Aorta (tissue), 5 donors: ENCODE measurements at regions not wholly inside any gene's neighbourhood (a gene's known extent, or its start where the extent isn't known, plus 50 kb on each side); places are given as distances from the start of the nearest gene placed in this dataset.
A peak's percentile ranks its signal among the peaks of the same experiment; 100 is the strongest.

Experiments
- ATAC-seq: fragments of 200-7000 bp; cut with Tn5 transposase; one replicate; pipeline ENCODE4 v1.9.1; 2022; ENCODE audit warnings: moderate library complexity; ENCODE audit not compliant: low FRiP score
- DNase-seq, 2 donors: peaks; one replicate each; pipeline ENCODE4 v3.0.0-alpha.2; 2020
- H3K27ac ChIP-seq, 2 donors: one replicate each; pipeline ENCODE4 v1.5.1; 2013; ENCODE audit warnings: low read length in 2 of 2, mild to moderate bottlenecking in 2 of 2, moderate library complexity in 2 of 2, control low read depth in 1 of 2, inconsistent platforms in 1 of 2, low read depth in 1 of 2
- H3K27me3 ChIP-seq, 2 donors: one replicate each; pipeline ENCODE4 v1.6.1; 2013; ENCODE audit warnings: control low read depth in 1 of 2, low read length in 1 of 2, mild to moderate bottlenecking in 1 of 2, moderate library complexity in 1 of 2; ENCODE audit not compliant: insufficient read depth in 2 of 2, control insufficient read depth in 1 of 2
- H3K36me3 ChIP-seq, 2 donors: one replicate each; pipeline ENCODE4 v1.6.1; 2013; ENCODE audit warnings: control low read depth in 1 of 2, low read length in 1 of 2, mild to moderate bottlenecking in 1 of 2; ENCODE audit not compliant: insufficient read depth in 2 of 2, control insufficient read depth in 1 of 2
- H3K4me1 ChIP-seq, 2 donors: one replicate each; pipeline ENCODE4 v1.6.1; 2013; ENCODE audit warnings: low read length in 2 of 2, control low read depth in 1 of 2, mild to moderate bottlenecking in 1 of 2, moderate library complexity in 1 of 2; ENCODE audit not compliant: insufficient read depth in 2 of 2, control insufficient read depth in 1 of 2
- H3K4me3 ChIP-seq, 2 donors: one replicate each; pipeline ENCODE4 v1.5.1; 2013; ENCODE audit warnings: low read length in 2 of 2, control low read depth in 1 of 2, mild to moderate bottlenecking in 1 of 2
- H3K9me3 ChIP-seq: one replicate; pipeline ENCODE4 v1.6.1; 2013; ENCODE audit warnings: mild to moderate bottlenecking, low read length; ENCODE audit not compliant: control insufficient read depth
- WGBS, 2 donors: extraction: QIAGEN DNeasy Blood & Tissue Kit; methylation state at CpG; one replicate each; pipeline ENCODE4 v1.1.7; 2013; 5-methylcytosine and 5-hydroxymethylcytosine counted together
- intact Hi-C, 2 donors: fragments of 100-400 bp; cut with DNase I; formaldehyde crosslinking; loops; one replicate each; pipeline versions ENCODE4 v1.14.2 to v1.15.0; 2022
- donor health status: healthy with polysubstance abuse.
- donor health status: Bipolar disorder and iron deficiency.
- donor health status: DM: no; HTN: no; CAD: no.
- donor health status: DM: no; HTN: no; CAD: no.
- donor health status: DM: yes; HTN: yes; CAD: no.

DNA sequence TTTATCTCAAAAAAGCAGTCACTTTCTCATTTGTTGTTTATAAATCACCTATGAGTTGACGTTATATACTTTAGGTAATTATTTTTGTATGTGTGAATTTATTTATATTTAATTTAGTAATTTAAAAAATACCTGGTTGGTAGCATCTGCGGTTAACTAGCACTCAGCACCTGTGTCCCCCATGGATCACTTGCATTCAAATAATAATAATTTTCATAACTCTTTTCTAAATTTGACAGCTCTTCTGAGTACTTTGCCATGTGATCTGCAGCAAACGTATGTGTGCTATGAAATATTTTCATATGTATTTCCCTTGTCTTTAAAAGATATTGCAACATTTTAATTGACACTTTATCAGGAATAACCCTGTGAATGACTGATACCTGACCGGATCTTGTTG, 88.1 kb downstream of the CMPK2 start:
- Histone ChIP-seq H3K36me3 (no peaks in the 10 kb centered on the region), H3K4me1 (no peaks in the 10 kb centered on the region), H3K4me3 (no peak overlapping the region), H3K9me3 (peaks cover 1% of the 10 kb centered on the region), H3K27ac (no peak overlapping the region), H3K27me3 (peaks cover 0 to 3% of the 10 kb centered on the region in 2 donors)
- intact Hi-C loops, result no loop called here
- no peak for ATAC-seq
- WGBS, 2 donors, result 74 to 77% methylated on average over 4 of the region's 4 CpGs
- no peak for DNase-seq

DNA sequence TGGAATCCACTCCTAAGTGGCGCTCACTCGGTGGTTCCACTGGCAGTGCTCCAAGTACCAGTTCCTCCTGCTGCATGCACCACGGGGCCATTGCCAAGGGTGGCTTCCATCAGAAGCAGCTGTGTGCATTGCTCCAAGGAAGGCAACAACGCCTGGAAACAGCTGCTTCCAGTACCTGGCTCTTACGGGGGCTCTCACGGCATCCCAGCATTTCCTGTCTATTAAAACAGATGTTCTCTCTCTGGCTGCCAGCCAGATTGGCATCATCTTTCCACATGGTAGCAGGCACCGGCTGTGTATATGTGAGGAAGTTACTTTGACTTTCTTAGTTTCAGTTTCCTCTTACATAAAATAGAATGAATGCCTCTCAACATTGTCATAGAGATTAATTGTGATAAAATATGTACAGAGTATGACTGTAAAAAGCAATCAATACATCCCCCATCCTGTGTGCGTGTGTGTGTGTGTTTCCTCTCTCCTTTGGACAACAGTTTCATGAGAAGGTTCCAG, 84.9 kb downstream of the CMPK2 start:
- DNase-seq, result peak in 1 of 2 donors; percentile 79
- no peak overlapping the region for H3K4me3 ChIP-seq
- H3K27ac ChIP-seq, result no peak overlapping the region
- H3K9me3 ChIP-seq, result peaks cover 1% of the 10 kb centered on the region
- intact Hi-C loops, result no loop called here
- H3K27me3 ChIP-seq, result no peaks in the 10 kb centered on the region
- H3K36me3 ChIP-seq, result no peaks in the 10 kb centered on the region
- peak; percentile 39 for ATAC-seq
- 20 to 25% methylated on average over 8 of the region's 8 CpGs for WGBS, 2 donors
- H3K4me1 ChIP-seq, result no peaks in the 10 kb centered on the region

DNA sequence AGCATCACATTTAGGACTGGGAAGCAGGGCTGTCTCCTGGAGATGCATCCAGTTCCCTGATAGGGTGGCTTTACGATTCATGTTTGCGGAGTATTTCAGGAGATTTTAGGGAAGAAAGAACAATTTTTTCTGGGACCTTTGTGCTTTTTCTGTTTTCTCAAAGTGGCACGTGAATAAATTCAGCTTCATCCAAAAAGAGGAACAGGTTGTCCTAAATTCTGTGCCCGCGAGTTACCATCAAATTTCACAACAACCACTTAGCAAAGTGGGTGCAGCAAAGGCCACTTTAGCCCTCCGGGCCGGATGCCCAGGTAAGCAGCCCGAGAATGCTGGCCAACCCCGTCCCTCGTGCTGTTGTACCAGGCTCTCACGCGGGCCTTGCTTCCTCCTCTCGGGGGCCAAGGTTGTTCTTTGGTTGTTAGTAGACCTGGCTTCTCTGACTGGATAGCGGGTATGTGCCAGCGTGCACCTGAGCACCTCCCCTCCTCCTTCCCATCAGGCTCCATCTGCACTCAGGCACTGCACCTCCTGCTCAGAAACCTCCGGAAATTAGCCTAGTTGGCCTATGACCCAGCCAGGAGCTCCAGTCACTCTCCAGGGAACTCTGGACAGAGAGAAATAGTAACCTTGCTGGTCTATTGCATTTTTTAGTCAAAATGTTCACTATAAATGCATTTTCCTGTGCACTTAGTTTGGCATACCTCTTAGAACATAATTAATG, 83.0 kb downstream of the CMPK2 start:
- Histone ChIP-seq H3K4me3 (no peak overlapping the region), H3K27me3 (no peaks in the 10 kb centered on the region), H3K4me1 (no peaks in the 10 kb centered on the region), H3K9me3 (peaks cover 1% of the 10 kb centered on the region), H3K36me3 (no peaks in the 10 kb centered on the region), H3K27ac (no peak overlapping the region)
- ATAC-seq, result no peak
- 85 to 91% methylated on average over 16 of the region's 16 CpGs for WGBS, 2 donors
- no peak for DNase-seq
- intact Hi-C loops, result no loop called here

DNA sequence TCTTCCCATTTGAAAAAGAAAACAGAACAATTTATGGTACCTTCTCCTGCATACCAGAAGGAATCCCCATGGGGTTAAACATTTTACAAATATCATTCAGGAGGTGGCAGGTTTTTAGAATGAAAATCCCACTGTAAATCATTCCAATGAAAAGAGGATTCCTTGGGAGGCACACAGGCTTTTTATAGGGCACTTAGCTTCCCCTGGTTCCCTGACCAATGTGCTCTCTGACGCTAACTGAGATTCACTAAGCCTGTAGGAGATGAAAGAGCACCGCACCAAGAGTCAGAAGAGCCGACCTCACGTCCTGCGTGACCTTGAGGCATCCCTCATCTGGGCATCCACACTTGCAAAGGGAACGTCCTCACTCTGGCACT, 82.5 kb downstream of the CMPK2 start:
- no peak overlapping the region for H3K27ac ChIP-seq
- H3K36me3 ChIP-seq, result no peaks in the 10 kb centered on the region
- DNase-seq (no peak), ATAC-seq (no peak)
- H3K4me1 ChIP-seq, result no peaks in the 10 kb centered on the region
- intact Hi-C loops, result no loop called here
- H3K4me3 ChIP-seq, result no peak overlapping the region
- WGBS, 2 donors, result 60 to 66% methylated on average over 6 of the region's 6 CpGs
- no peaks in the 10 kb centered on the region for H3K27me3 ChIP-seq
- peaks cover 1% of the 10 kb centered on the region for H3K9me3 ChIP-seq

GRCh38 chr2:6784291-6784690, 81.4 kb downstream of the CMPK2 start:
- no peak for DNase-seq
- intact Hi-C loops, result no loop called here
- Histone ChIP-seq H3K4me3 (no peak overlapping the region), H3K36me3 (no peaks in the 10 kb centered on the region), H3K27ac (no peak overlapping the region), H3K4me1 (no peaks in the 10 kb centered on the region), H3K9me3 (peaks cover 1% of the 10 kb centered on the region), H3K27me3 (no peaks in the 10 kb centered on the region)
- ATAC-seq, result no peak
- WGBS, 2 donors, result 89 to 93% methylated on average over 2 of the region's 2 CpGs

- ATAC-seq (no peak), DNase-seq (no peak)
- WGBS, 2 donors, result 71 to 92% methylated on average over 4 of the region's 4 CpGs
- peaks cover 1% of the 10 kb centered on the region for H3K9me3 ChIP-seq
- no peak overlapping the region for H3K27ac ChIP-seq
- H3K4me1 ChIP-seq, result no peaks in the 10 kb centered on the region
- intact Hi-C loops, result no loop called here
- no peaks in the 10 kb centered on the region for H3K27me3 ChIP-seq
- no peak overlapping the region for H3K4me3 ChIP-seq
- H3K36me3 ChIP-seq, result no peaks in the 10 kb centered on the region
Observed at GRCh38 chr2:6785493-6785892, 80.2 kb downstream of the CMPK2 start.

DNA sequence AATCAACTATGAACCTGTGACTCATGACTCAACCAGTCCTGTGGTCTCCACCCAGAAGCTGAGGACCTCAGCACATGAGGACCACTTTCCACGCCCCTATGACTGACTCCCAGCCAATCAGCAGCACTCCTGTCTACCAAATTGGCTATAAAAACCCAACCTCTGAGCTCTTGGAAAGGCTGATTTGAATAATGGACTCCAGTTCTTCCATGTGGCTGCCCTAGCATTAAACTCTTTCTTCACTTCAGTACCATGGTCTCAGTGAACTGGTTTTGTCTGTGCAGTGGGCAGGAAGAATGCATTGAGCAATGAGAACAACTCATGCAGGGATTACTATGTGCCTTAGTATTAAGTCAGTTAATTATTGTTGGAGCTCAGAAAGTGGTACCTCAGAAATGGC, 78.3 kb downstream of the CMPK2 start:
- Histone ChIP-seq H3K36me3 (no peaks in the 10 kb centered on the region), H3K27ac (no peak overlapping the region), H3K27me3 (no peaks in the 10 kb centered on the region), H3K4me1 (no peaks in the 10 kb centered on the region), H3K9me3 (no peaks in the 10 kb centered on the region), H3K4me3 (no peak overlapping the region)
- no peak for DNase-seq
- no peak for ATAC-seq
- WGBS, 2 donors, result 66 to 73% methylated on average over 1 of the region's 1 CpG
- intact Hi-C loops, result no loop called here

GRCh38 chr2:6788614-6789013, 77.1 kb downstream of the CMPK2 start:
- DNase-seq (no peak), ATAC-seq (no peak)
- Histone ChIP-seq H3K36me3 (no peaks in the 10 kb centered on the region), H3K4me3 (no peak overlapping the region), H3K4me1 (no peaks in the 10 kb centered on the region), H3K27me3 (no peaks in the 10 kb centered on the region), H3K27ac (no peak overlapping the region), H3K9me3 (no peaks in the 10 kb centered on the region)
- 44 to 64% methylated on average over 2 of the region's 2 CpGs for WGBS, 2 donors
- intact Hi-C loops, result no loop called here

DNA sequence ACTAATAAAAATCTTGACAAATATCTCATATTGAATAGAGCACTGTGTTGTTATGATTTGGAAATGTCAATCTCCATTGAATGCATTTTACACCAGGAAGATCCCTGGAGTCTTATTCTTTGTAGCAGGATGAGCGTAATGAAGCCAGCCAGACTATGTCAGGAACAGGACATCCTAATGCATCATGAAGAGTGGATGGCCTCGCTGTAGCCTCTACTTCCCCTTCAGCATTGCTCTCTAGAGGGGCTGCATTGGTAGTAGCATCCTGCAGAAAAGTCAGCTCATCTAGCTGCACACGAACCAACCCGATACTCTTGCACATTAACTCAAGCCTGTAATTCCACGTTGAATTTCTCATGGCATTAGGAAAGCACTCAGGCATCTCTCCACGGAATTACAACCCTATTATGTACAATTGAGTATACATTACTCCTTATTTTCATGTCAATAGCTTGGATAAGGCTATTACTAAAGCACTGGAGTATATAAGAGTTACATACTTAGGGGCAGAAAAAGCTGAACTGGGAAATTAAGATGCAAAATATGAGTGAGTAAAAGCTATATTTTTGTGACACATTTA, 76.1 kb downstream of the CMPK2 start:
- Histone ChIP-seq H3K4me3 (no peak overlapping the region), H3K9me3 (no peaks in the 10 kb centered on the region), H3K4me1 (no peaks in the 10 kb centered on the region), H3K27me3 (no peaks in the 10 kb centered on the region), H3K27ac (no peak overlapping the region), H3K36me3 (no peaks in the 10 kb centered on the region)
- DNase-seq (no peak), ATAC-seq (no peak)
- intact Hi-C loops, result no loop called here
- WGBS, 2 donors, result 81% methylated on average over 6 of the region's 6 CpGs
